KG1 (cell line): ENCODE measurements at regions not wholly inside any gene's neighbourhood (a gene's known extent, or its start where the extent isn't known, plus 50 kb on each side); places are given as distances from the start of the nearest gene placed in this dataset.

ENCODE experiments used
- DNase-seq: peaks from one replicate; lab custom pipeline; 2025; lab: John Stamatoyannopoulos, UW

GRCh38 chr20:50426866-50427718, 83.1 kb upstream of the PTPN1 start:
- no peak for DNase-seq

GRCh38 chr20:50427719-50428083, 82.5 kb upstream of the PTPN1 start:
- no peak for DNase-seq

GRCh38 chr20:50428097-50428828, 81.9 kb upstream of the PTPN1 start:
- DNase-seq = no peak

GRCh38 chr20:50429412-50429811, 80.8 kb upstream of the PTPN1 start:
- DNase-seq = no peak

GRCh38 chr20:50431066-50431450, 79.1 kb upstream of the PTPN1 start:
- no peak for DNase-seq

- DNase-seq = no peak
Measured at GRCh38 chr20:50433001-50433761, 77.0 kb upstream of the PTPN1 start.

- DNase-seq = no peak
Measured at GRCh38 chr20:50434321-50434652, 75.9 kb upstream of the PTPN1 start.

GRCh38 chr20:50434653-50435396, 75.4 kb upstream of the PTPN1 start:
- DNase-seq = no peak

GRCh38 chr20:50435397-50436051, 74.7 kb upstream of the PTPN1 start:
- DNase-seq = no peak

- no peak for DNase-seq
Measured at GRCh38 chr20:50436052-50436656, 74.0 kb upstream of the PTPN1 start.

GRCh38 chr20:50436696-50437095, 73.5 kb upstream of the PTPN1 start:
- DNase-seq = no peak

- no peak for DNase-seq
Measured at GRCh38 chr20:50438986-50439407, 71.2 kb upstream of the PTPN1 start.

GRCh38 chr20:50439539-50440453, 70.4 kb upstream of the PTPN1 start:
- no peak for DNase-seq

- DNase-seq = no peak
Measured at GRCh38 chr20:50442512-50442911, 67.7 kb upstream of the PTPN1 start.

GRCh38 chr20:50445354-50446151, 64.6 kb upstream of the PTPN1 start:
- no peak for DNase-seq

GRCh38 chr20:50446351-50447101, 63.7 kb upstream of the PTPN1 start:
- DNase-seq = no peak

GRCh38 chr20:50447102-50447804, 62.9 kb upstream of the PTPN1 start:
- DNase-seq = no peak

GRCh38 chr20:50447817-50448216, 62.4 kb upstream of the PTPN1 start:
- no peak for DNase-seq
